OCI-LY3 (cell line): ENCODE measurements at regions not wholly inside any gene's neighbourhood (a gene's known extent, or its start where the extent isn't known, plus 50 kb on each side); places are given as distances from the start of the nearest gene placed in this dataset.

Experiments used
- H2AFZ ChIP-seq: fragments of 200-600, 300-600 bp; shearing (Covaris generic); 2 replicates; pipeline ENCODE4 v1.6.0; 2014; ENCODE audit warnings: antibody characterized with exemption, low read depth, low read length
- H3K27ac ChIP-seq: fragments of 200-600, 300-600 bp; sonication (generic); 2 replicates; pipeline ENCODE4 v1.5.1; 2014; ENCODE audit warnings: mild to moderate bottlenecking, low read length, moderate library complexity, mixed read lengths
- H3K27me3 ChIP-seq: fragments of 200-600, 300-600 bp; sonication (generic); 2 replicates; pipeline ENCODE4 v1.6.1; 2014; ENCODE audit warnings: low read depth, low read length, mixed read lengths
- H3K36me3 ChIP-seq: fragments of 200-600, 300-600 bp; sonication (generic); replicated peaks from 2 replicates; pipeline ENCODE3; 2014; ENCODE audit warnings: low read depth, low read length, mixed read lengths
- H3K4me1 ChIP-seq: fragments of 300-600, 200-600 bp; sonication (generic); 2 replicates; pipeline ENCODE4 v1.6.1; 2014; ENCODE audit warnings: low read length, mixed read lengths
- H3K4me2 ChIP-seq: fragments of 200-600, 300-600 bp; sonication (generic); 2 replicates; pipeline ENCODE4 v1.6.1; 2014; ENCODE audit warnings: low read length, mixed read lengths
- H3K4me3 ChIP-seq: fragments of 300-600, 200-600 bp; sonication (generic); 2 replicates; pipeline ENCODE4 v1.5.1; 2014; ENCODE audit warnings: antibody characterized with exemption, mild to moderate bottlenecking, low read length, moderate library complexity
- H3K79me2 ChIP-seq: fragments of 300-600, 200-600 bp; shearing (Covaris generic); 2 replicates; pipeline ENCODE4 v1.6.1; 2014; ENCODE audit warnings: mild to moderate bottlenecking, low read length, mixed read lengths
- H3K9ac ChIP-seq: fragments of 300-600, 200-600 bp; shearing (Covaris generic); 2 replicates; pipeline ENCODE4 v1.6.0; 2014; ENCODE audit warnings: mild to moderate bottlenecking, low read length, moderate library complexity
- H3K9me3 ChIP-seq: fragments of 200-600, 300-600 bp; shearing (Covaris generic); 2 replicates; pipeline ENCODE4 v1.6.1; 2014; ENCODE audit warnings: low read length, mixed read lengths; ENCODE audit not compliant: insufficient read depth
- H4K20me1 ChIP-seq: fragments of 200-600, 300-600 bp; sonication (generic); 2 replicates; pipeline ENCODE4 v1.6.1; 2016; ENCODE audit warnings: low read length, mixed read lengths; ENCODE audit not compliant: insufficient read depth
- EZH2phosphoT487 ChIP-seq: fragments of 200-600 bp; shearing (Covaris generic); IDR thresholded peaks from 2 replicates; pipeline ENCODE4 v1.6.1; 2018; ENCODE audit warnings: antibody characterized with exemption, mixed run types, low read depth
- TF ChIP-seq, protein P1 (sequence below): fragments of 200-600, 300-600 bp; sonication (generic); IDR thresholded peaks from 2 replicates; pipeline ENCODE4 v1.5.1; 2014; ENCODE audit warnings: antibody characterized with exemption, low read length, low read depth

DNA sequence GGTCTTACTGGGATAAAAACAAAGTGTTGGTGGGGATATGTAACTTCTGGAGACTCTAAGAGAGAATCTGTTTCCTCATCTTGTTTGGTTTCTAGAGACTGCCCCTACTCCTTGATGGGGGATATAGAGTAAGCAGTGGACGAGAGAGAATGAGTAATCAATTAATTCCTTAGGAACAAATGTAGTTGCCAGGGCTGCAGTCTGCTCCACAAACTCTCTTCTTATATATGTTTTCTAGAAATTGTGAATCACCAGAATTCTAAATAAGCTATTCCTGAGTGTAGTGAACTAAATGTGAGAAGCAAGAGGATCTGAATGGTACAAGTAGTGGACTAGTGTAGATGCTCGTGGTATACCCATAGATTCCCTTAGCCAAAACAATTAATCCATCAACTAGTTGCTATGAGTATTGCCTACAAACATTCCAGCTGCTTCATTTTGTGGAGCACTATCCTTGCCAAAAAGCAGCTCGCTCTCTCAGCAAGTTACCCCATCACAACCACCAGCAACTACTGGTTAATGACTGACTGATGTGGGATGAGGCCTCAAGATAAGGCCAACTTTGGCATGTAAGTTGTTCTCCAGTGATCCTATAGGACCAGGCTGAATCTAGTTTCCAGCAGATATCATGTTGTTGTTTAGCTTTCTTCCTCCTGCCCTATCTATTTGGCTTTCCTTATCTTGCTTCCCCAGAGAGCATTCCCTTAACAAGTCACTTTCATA lies 273.0 kb downstream of the SLC7A11 start:
- no peaks in the 10 kb centered on the region for H3K9me3 ChIP-seq
- H3K27me3 ChIP-seq: no peaks in the 10 kb centered on the region
- H2AFZ ChIP-seq: no peak overlapping the region
- H3K27ac ChIP-seq: no peak overlapping the region
- no peaks in the 10 kb centered on the region for H3K36me3 ChIP-seq
- H3K4me1 ChIP-seq: no peaks in the 10 kb centered on the region
- H3K9ac ChIP-seq: no peak overlapping the region
- TF ChIP-seq, protein P1, sequence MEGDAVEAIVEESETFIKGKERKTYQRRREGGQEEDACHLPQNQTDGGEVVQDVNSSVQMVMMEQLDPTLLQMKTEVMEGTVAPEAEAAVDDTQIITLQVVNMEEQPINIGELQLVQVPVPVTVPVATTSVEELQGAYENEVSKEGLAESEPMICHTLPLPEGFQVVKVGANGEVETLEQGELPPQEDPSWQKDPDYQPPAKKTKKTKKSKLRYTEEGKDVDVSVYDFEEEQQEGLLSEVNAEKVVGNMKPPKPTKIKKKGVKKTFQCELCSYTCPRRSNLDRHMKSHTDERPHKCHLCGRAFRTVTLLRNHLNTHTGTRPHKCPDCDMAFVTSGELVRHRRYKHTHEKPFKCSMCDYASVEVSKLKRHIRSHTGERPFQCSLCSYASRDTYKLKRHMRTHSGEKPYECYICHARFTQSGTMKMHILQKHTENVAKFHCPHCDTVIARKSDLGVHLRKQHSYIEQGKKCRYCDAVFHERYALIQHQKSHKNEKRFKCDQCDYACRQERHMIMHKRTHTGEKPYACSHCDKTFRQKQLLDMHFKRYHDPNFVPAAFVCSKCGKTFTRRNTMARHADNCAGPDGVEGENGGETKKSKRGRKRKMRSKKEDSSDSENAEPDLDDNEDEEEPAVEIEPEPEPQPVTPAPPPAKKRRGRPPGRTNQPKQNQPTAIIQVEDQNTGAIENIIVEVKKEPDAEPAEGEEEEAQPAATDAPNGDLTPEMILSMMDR: no peak
- no peak for TF ChIP-seq EZH2phosphoT487
- H3K4me3 ChIP-seq: no peak overlapping the region
- H3K79me2 ChIP-seq: no peaks in the 10 kb centered on the region
- H3K4me2 ChIP-seq: no peak overlapping the region
- H4K20me1 ChIP-seq: no peaks in the 10 kb centered on the region

DNA sequence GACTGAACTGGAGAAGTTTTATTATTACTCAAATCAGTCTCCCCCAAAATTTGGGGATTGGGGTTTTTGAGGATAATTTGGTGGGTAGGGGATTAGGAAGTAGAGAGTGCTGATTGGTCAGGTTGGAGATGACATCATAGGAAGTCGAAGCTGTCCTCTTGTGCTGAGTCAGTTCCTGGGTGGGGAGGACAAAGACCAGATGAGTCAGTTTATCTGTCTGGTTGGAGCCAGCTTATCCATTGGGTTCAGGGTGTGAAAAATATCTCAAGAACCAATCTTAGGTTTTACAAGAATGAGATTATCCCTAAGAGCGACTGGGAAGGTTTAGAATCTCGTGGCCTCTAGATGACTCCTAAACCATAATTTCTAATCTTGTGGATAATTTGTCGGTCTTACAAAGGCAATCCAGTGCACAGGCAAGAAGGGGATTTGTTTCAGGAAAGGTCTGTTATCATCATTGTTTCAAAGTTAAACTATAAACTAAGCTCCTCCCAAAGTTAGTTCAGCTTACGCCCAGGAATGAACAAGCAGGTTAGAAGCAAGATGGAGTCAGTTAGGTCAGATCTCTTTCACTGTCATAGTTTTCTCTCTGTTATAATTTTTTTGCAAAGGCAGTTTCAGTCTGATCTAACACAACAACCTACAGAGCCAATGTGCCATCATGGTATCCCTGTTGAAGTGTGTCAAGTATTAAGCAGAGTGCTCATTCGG lies 274.5 kb downstream of the SLC7A11 start:
- no peak overlapping the region for H3K4me2 ChIP-seq
- no peak overlapping the region for H2AFZ ChIP-seq
- no peak overlapping the region for H3K4me3 ChIP-seq
- no peaks in the 10 kb centered on the region for H3K79me2 ChIP-seq
- no peaks in the 10 kb centered on the region for H3K9me3 ChIP-seq
- no peak overlapping the region for H3K9ac ChIP-seq
- H4K20me1 ChIP-seq: no peaks in the 10 kb centered on the region
- H3K27ac ChIP-seq: no peak overlapping the region
- no peaks in the 10 kb centered on the region for H3K36me3 ChIP-seq
- TF ChIP-seq, protein P1: no peak
- no peak for TF ChIP-seq EZH2phosphoT487
- no peaks in the 10 kb centered on the region for H3K4me1 ChIP-seq
- H3K27me3 ChIP-seq: no peaks in the 10 kb centered on the region

DNA sequence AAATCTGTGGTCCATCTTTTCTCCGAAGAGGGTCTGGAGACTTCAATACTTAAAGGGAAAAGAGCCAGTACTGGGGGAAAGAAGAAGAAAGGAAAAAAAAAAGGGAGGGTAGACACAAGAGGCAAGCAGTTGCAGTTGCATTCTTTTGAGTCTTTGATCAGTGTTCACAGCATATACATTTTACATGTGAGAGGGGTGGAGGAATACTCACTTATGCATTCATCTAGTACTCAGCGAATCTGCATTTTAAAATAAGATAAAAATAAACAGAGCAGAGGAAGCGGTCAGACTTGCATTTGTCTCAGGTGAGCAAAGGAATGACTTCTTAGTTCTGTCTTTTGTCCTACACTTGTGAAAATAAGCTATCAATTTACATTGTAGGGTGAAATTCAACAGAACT lies 275.6 kb downstream of the SLC7A11 start:
- H3K27ac ChIP-seq: no peak overlapping the region
- H3K4me1 ChIP-seq: no peaks in the 10 kb centered on the region
- H2AFZ ChIP-seq: no peak overlapping the region
- no peak for TF ChIP-seq EZH2phosphoT487
- TF ChIP-seq, protein P1: no peak
- no peak overlapping the region for H3K9ac ChIP-seq
- no peaks in the 10 kb centered on the region for H4K20me1 ChIP-seq
- no peak overlapping the region for H3K4me2 ChIP-seq
- no peaks in the 10 kb centered on the region for H3K27me3 ChIP-seq
- H3K79me2 ChIP-seq: no peaks in the 10 kb centered on the region
- no peaks in the 10 kb centered on the region for H3K9me3 ChIP-seq
- no peak overlapping the region for H3K4me3 ChIP-seq
- no peaks in the 10 kb centered on the region for H3K36me3 ChIP-seq

DNA sequence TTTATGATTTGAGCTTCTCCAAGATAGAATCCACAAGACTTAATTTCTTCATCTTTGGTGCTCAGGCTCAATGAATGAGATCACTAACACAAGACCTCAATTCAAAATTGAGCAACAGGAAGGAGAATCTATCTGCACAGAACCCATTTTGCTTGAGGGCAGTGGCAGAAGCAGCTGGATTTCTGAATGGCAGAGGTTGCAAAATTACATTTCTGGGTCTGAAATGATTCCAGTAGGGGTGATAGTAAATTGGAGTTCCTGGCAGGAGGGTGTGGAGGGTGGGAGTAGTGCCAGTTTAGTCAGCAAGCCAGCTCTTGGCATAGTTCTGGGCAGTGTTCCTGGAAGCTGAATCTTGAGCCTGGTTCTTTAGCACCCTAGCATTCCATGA lies 281.1 kb downstream of the SLC7A11 start:
- H3K27ac ChIP-seq: no peak overlapping the region

More for the DNA sequence above, 281.1 kb downstream of the SLC7A11 start:
- no peak overlapping the region for H3K9ac ChIP-seq
- H3K4me3 ChIP-seq: no peak overlapping the region
- H3K9me3 ChIP-seq: no peaks in the 10 kb centered on the region
- no peaks in the 10 kb centered on the region for H4K20me1 ChIP-seq
- TF ChIP-seq, protein P1: no peak
- TF ChIP-seq EZH2phosphoT487: no peak
- H3K27me3 ChIP-seq: no peaks in the 10 kb centered on the region
- no peaks in the 10 kb centered on the region for H3K79me2 ChIP-seq
- H3K4me1 ChIP-seq: no peaks in the 10 kb centered on the region
- no peak overlapping the region; the same call in 1 of the 2 replicates for H2AFZ ChIP-seq
- no peak overlapping the region for H3K4me2 ChIP-seq
- H3K36me3 ChIP-seq: no peaks in the 10 kb centered on the region
